Nephron (organoid): ENCODE measurements at regions not wholly inside any gene's neighbourhood (a gene's known extent, or its start where the extent isn't known, plus 50 kb on each side); places are given as distances from the start of the nearest gene placed in this dataset.

ENCODE experiments used
- H3K27ac Mint-ChIP-seq, 3 experiments: 2 replicates each; pipeline ENCODE4 v1.8.0; 2020; ENCODE audit warnings: mixed read lengths in 3 of 3, mild to moderate bottlenecking in 2 of 3, moderate library complexity in 1 of 3
- H3K27me3 Mint-ChIP-seq: 2 replicates; pipeline ENCODE4 v1.8.0; 2021; ENCODE audit warnings: low read depth, mild to moderate bottlenecking, moderate library complexity, mixed read lengths
- H3K36me3 Mint-ChIP-seq: 2 replicates; pipeline ENCODE4 v1.8.0; 2020; ENCODE audit warnings: low read depth, mixed read lengths
- H3K4me1 Mint-ChIP-seq: 2 replicates; pipeline ENCODE4 v1.8.0; 2020; ENCODE audit warnings: mixed read lengths
- H3K4me3 Mint-ChIP-seq, 3 experiments: 2 replicates each; pipeline ENCODE4 v1.8.0; 2020; ENCODE audit warnings: mild to moderate bottlenecking in 3 of 3, mixed read lengths in 3 of 3, moderate library complexity in 2 of 3
- H3K9me3 Mint-ChIP-seq: 2 replicates; pipeline ENCODE4 v1.8.0; 2020; ENCODE audit warnings: mixed read lengths
- TF ChIP-seq, protein P1 (sequence below), 3 experiments: fragments of 200-600 bp; sonication (generic); IDR thresholded peaks; one replicate each; pipeline ENCODE4 v1.5.0; 2021; ENCODE audit warnings: antibody characterized with exemption in 3 of 3; ENCODE audit not compliant: unreplicated experiment in 3 of 3

DNA sequence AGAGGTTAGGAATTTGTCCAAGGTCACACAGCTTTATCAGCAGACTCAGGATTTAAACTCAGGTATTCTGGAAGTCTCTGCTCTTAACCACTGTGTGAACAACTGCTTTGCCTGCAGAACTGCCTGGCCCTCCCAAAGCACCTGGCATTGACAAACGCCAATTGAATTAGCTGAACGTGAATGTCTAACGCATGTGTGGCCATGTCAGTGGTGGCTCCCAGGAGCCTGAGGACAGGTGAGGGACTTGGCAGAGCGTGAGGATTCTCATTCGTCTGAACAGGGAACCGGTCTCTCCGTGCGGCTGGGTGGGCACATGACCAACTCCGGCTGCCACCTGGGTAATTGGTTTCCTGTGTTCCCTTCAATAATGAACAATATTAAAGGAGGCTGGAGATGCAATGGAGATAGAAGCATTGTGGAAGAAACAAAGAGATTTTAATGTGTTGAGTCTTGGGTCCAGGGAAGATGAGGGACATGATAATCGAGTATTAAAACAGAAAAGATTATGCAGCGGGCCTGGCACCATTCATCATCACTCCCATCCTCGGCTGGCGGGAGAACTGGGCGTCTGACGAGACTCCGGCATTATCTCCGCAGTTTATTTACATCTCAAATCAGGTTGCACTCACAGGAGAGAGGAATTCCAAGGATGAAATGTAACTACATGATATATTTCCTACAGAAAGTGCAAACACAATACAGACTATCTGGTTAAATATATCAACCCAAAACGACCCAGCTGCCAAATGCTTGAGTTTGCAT, 113.5 kb downstream of the NPIPB5 start:
- TF ChIP-seq, protein P1, sequence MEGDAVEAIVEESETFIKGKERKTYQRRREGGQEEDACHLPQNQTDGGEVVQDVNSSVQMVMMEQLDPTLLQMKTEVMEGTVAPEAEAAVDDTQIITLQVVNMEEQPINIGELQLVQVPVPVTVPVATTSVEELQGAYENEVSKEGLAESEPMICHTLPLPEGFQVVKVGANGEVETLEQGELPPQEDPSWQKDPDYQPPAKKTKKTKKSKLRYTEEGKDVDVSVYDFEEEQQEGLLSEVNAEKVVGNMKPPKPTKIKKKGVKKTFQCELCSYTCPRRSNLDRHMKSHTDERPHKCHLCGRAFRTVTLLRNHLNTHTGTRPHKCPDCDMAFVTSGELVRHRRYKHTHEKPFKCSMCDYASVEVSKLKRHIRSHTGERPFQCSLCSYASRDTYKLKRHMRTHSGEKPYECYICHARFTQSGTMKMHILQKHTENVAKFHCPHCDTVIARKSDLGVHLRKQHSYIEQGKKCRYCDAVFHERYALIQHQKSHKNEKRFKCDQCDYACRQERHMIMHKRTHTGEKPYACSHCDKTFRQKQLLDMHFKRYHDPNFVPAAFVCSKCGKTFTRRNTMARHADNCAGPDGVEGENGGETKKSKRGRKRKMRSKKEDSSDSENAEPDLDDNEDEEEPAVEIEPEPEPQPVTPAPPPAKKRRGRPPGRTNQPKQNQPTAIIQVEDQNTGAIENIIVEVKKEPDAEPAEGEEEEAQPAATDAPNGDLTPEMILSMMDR (IDR thresholded peaks at IDR 0.05; ENCODE audit: unreplicated experiment in 3 of 3), result no peak
- Mint-ChIP-seq H3K27ac (no peak overlapping the region), H3K4me1 (no peaks in the 10 kb centered on the region), H3K27me3 (peaks cover 6% of the 10 kb centered on the region), H3K4me3 (no peak overlapping the region), H3K9me3 (no peaks in the 10 kb centered on the region), H3K36me3 (no peaks in the 10 kb centered on the region)

DNA sequence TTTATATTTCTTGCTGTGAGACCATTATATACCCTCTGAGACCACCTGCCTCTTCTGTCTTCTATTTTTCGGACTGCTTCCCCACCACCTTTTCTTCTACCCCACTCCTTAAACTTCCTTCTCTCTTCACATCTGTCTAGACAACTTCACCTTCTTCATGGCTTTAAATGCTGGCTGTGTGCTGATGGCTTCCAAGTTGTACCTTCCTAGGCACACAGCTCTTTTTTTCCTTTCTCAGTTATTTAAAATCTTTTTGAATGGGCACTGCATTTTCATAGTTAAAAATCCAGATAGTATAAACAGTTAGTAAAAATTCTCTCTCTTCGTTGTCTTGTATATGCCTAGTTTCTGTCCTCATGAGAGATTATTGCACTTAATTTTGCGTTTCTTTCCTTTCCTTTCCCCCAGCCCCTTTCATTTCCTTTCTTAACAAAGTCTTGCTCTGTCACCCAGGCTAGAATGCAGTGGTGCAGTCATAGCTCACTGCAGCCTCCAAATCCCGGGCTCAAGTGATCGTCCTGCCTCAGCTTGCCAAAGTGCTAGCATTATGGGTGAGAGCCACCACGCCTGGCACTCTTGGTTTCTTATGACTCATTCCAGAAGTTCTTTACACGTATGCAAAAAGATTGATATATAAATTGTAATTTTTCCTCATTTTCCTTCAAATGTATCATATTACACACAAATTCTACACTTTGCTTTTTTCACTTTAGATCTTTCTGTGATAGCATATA, 114.3 kb downstream of the NPIPB5 start:
- H3K27me3 Mint-ChIP-seq, result no peaks in the 10 kb centered on the region
- H3K27ac Mint-ChIP-seq, result no peak overlapping the region
- TF ChIP-seq, protein P1 (IDR thresholded peaks at IDR 0.05; ENCODE audit: unreplicated experiment in 3 of 3), result no peak
- H3K4me1 Mint-ChIP-seq, result no peaks in the 10 kb centered on the region
- no peaks in the 10 kb centered on the region for H3K9me3 Mint-ChIP-seq
- H3K36me3 Mint-ChIP-seq, result no peaks in the 10 kb centered on the region
- no peak overlapping the region for H3K4me3 Mint-ChIP-seq

DNA sequence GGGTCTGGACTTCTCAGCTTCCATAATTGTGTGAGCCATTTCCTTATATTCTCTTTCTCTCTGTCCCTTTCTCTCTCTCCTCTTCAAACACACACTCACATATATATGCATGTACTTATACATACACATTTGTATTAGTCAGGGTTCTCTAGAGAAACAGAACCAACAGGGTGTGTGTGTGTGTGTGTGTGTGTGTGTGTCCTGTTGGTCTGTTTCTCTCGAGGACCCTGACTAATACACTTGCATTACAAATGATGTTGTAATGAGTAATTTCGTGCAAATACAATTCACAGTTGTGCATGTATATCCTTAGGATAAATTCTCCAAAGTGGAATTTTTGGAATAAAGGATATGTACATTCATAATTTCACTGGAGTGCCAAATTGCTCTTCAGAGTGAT, 115.3 kb downstream of the NPIPB5 start:
- H3K27ac Mint-ChIP-seq, result no peak overlapping the region
- no peak overlapping the region for H3K4me3 Mint-ChIP-seq
- TF ChIP-seq, protein P1 (IDR thresholded peaks at IDR 0.05; ENCODE audit: unreplicated experiment in 3 of 3), result no peak
- no peaks in the 10 kb centered on the region for H3K27me3 Mint-ChIP-seq
- no peaks in the 10 kb centered on the region for H3K4me1 Mint-ChIP-seq
- no peaks in the 10 kb centered on the region for H3K9me3 Mint-ChIP-seq
- no peaks in the 10 kb centered on the region for H3K36me3 Mint-ChIP-seq

DNA sequence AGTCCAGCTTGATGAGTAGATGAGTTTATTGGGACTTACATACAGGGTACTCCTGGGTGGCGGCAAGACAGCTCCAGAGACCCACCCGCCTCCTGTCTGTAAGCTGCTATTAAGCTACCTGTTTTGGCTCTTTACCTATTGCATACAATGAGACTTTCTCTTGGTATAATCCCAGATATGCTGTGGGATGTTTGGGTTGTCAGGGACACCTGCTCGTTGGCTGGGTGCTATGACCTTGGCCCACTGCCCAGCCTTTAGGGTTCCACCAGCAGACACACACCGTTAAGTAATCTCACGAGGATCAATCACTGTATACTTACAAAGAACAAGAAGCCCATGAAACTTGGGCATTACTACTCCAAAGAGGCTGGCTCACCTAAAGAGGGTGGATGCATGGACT, 116.4 kb downstream of the NPIPB5 start:
- Mint-ChIP-seq H3K36me3 (no peaks in the 10 kb centered on the region), H3K9me3 (no peaks in the 10 kb centered on the region), H3K4me1 (no peaks in the 10 kb centered on the region), H3K27me3 (no peaks in the 10 kb centered on the region), H3K27ac (no peak overlapping the region), H3K4me3 (no peak overlapping the region)
- TF ChIP-seq, protein P1 (IDR thresholded peaks at IDR 0.05; ENCODE audit: unreplicated experiment in 3 of 3), result no peak

DNA sequence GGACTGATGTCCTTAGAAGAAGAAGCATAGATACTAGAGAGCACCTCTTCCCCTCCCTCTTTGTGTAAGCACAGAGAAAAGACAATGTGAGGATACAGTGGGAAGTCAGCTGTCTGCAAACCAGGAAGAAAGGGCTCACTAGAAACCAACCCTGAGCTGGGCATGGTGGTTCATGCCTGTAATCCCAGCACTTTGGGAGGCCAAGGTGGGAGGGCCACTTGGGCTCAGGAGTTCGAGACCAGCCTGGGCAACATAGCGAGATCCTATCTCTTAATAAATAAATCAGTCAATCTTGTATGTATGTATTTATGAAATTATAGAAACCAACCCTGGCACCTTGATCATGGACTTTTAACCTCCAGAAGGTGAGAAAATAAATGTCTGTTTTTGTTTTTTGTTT, 118.3 kb downstream of the NPIPB5 start:
- Mint-ChIP-seq H3K36me3 (no peaks in the 10 kb centered on the region), H3K9me3 (no peaks in the 10 kb centered on the region), H3K27me3 (no peaks in the 10 kb centered on the region), H3K27ac (no peak overlapping the region), H3K4me1 (no peaks in the 10 kb centered on the region), H3K4me3 (no peak overlapping the region)
- TF ChIP-seq, protein P1 (IDR thresholded peaks at IDR 0.05; ENCODE audit: unreplicated experiment in 3 of 3), result no peak
